ENCODE measurements at regions not wholly inside any gene's neighbourhood (a gene's known extent, or its start where the extent isn't known, plus 50 kb on each side); places are given as distances from the start of the nearest gene placed in this dataset.

DNA sequence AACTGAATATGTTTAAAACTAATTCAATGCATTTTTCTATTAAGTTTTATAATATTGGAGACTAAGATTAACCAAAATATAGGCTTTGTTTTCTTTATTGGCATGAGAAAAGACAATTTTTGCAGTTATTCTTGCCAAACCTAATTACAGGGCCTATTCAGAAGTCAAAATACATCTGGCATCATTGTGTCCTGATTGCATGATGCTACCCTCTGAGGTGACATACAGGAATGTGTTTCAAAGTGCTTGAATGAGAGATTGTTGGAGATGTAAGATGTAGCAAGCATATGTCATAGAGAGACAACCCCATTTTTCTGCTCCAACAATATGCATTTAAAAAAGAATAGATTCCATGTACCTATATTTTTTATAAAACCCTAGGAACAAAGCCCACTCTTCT, 1036.4 kb downstream of the PCDH18 start:
- ChIA-PET CTCF (no interaction called here), POLR2A (no interaction called here)
- Histone ChIP-seq H3K9ac (ENCODE audit: low read length) (no peak overlapping the region), H3K27me3 (replicated peaks in 1 of 4; ENCODE audit: control extremely low read depth in 1 of 4, control insufficient read depth in 3 of 4, insufficient read depth in 4 of 4, low read length in 3 of 4) (no peaks in the 10 kb centered on the region), H4K20me1 (ENCODE audit: control insufficient read depth, insufficient read depth, low read length, poor library complexity, severe bottlenecking) (no peaks in the 10 kb centered on the region), H3K36me3 (replicated peaks in 1 of 2; ENCODE audit: control extremely low read depth in 1 of 2, control insufficient read depth in 1 of 2, extremely low read depth in 1 of 2, insufficient read depth in 2 of 2, low read length in 1 of 2) (no peaks in the 10 kb centered on the region), H3K4me3 (ENCODE audit: control extremely low read depth in 1 of 5, extremely low read depth in 1 of 5, insufficient read depth in 1 of 5, low read depth in 2 of 5, low read length in 4 of 5) (no peak overlapping the region), H3K4me2 (replicated peaks; ENCODE audit: low read depth, low read length, poor library complexity, severe bottlenecking) (no peak overlapping the region), H3K4me1 (ENCODE audit: control insufficient read depth in 2 of 2, insufficient read depth in 2 of 2, low read length in 2 of 2) (no peaks in the 10 kb centered on the region), H3K27ac (ENCODE audit: low read length in 2 of 2) (no peak overlapping the region), H2AFZ (ENCODE audit: insufficient read depth, low read depth, low read length, poor library complexity, severe bottlenecking) (no peak overlapping the region), H3K79me2 (ENCODE audit: control insufficient read depth, insufficient read depth, low read length) (no peaks in the 10 kb centered on the region), H3K9me3 (ENCODE audit: control extremely low read depth in 1 of 3, control insufficient read depth in 2 of 3, insufficient read depth in 1 of 3, low read length in 2 of 3) (no peaks in the 10 kb centered on the region)
- TF ChIP-seq EZH2 (IDR thresholded peaks at IDR 0.05; ENCODE audit: borderline replicate concordance, insufficient read depth, low read depth, low read length, poor library complexity, severe bottlenecking), result no peak
- TF ChIP-seq, protein P1, sequence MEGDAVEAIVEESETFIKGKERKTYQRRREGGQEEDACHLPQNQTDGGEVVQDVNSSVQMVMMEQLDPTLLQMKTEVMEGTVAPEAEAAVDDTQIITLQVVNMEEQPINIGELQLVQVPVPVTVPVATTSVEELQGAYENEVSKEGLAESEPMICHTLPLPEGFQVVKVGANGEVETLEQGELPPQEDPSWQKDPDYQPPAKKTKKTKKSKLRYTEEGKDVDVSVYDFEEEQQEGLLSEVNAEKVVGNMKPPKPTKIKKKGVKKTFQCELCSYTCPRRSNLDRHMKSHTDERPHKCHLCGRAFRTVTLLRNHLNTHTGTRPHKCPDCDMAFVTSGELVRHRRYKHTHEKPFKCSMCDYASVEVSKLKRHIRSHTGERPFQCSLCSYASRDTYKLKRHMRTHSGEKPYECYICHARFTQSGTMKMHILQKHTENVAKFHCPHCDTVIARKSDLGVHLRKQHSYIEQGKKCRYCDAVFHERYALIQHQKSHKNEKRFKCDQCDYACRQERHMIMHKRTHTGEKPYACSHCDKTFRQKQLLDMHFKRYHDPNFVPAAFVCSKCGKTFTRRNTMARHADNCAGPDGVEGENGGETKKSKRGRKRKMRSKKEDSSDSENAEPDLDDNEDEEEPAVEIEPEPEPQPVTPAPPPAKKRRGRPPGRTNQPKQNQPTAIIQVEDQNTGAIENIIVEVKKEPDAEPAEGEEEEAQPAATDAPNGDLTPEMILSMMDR (IDR thresholded peaks at IDR 0.05), result no peak
- Mint-ChIP-seq H3K9me3 (ENCODE audit: insufficient read depth) (no peaks in the 10 kb centered on the region), H3K27ac (no peak overlapping the region), H3K27me3 (no peaks in the 10 kb centered on the region), H3K4me3 (no peak overlapping the region), H3K4me1 (no peaks in the 10 kb centered on the region)
- intact Hi-C loops (cut with micrococcal nuclease), result no loop called here
- DNase-seq (no peak), ATAC-seq (ENCODE audit: low read depth) (no peak)

- no peaks in the 10 kb centered on the region for H3K9me3 ChIP-seq (ENCODE audit: control extremely low read depth in 1 of 3, control insufficient read depth in 2 of 3, insufficient read depth in 1 of 3, low read length in 2 of 3)
- H3K4me1 ChIP-seq (ENCODE audit: control insufficient read depth in 2 of 2, insufficient read depth in 2 of 2, low read length in 2 of 2), result no peaks in the 10 kb centered on the region
- H3K27me3 Mint-ChIP-seq, result no peaks in the 10 kb centered on the region
- H3K4me3 Mint-ChIP-seq, result no peak overlapping the region
- H3K27ac Mint-ChIP-seq, result no peak overlapping the region
- DNase-seq (no peak), ATAC-seq (ENCODE audit: low read depth) (no peak)
- H3K36me3 ChIP-seq (replicated peaks in 1 of 2; ENCODE audit: control extremely low read depth in 1 of 2, control insufficient read depth in 1 of 2, extremely low read depth in 1 of 2, insufficient read depth in 2 of 2, low read length in 1 of 2), result no peaks in the 10 kb centered on the region
- H2AFZ ChIP-seq (ENCODE audit: insufficient read depth, low read depth, low read length, poor library complexity, severe bottlenecking), result no peak overlapping the region
- no peak overlapping the region for H3K4me2 ChIP-seq (replicated peaks; ENCODE audit: low read depth, low read length, poor library complexity, severe bottlenecking)
- no peaks in the 10 kb centered on the region for H3K27me3 ChIP-seq (replicated peaks in 1 of 4; ENCODE audit: control extremely low read depth in 1 of 4, control insufficient read depth in 3 of 4, insufficient read depth in 4 of 4, low read length in 3 of 4)
- no peak for TF ChIP-seq EZH2 (IDR thresholded peaks at IDR 0.05; ENCODE audit: borderline replicate concordance, insufficient read depth, low read depth, low read length, poor library complexity, severe bottlenecking)
- TF ChIP-seq, protein P1 (IDR thresholded peaks at IDR 0.05), result no peak
- intact Hi-C loops (cut with micrococcal nuclease), result no loop called here
- ChIA-PET POLR2A (no interaction called here), CTCF (no interaction called here)
- no peaks in the 10 kb centered on the region for H4K20me1 ChIP-seq (ENCODE audit: control insufficient read depth, insufficient read depth, low read length, poor library complexity, severe bottlenecking)
- no peak overlapping the region for H3K27ac ChIP-seq (ENCODE audit: low read length in 2 of 2)
- H3K79me2 ChIP-seq (ENCODE audit: control insufficient read depth, insufficient read depth, low read length), result no peaks in the 10 kb centered on the region
- WGBS (ENCODE audit: insufficient coverage), result 88% methylated on average over 2 of the region's 3 CpGs
- no peaks in the 10 kb centered on the region for H3K4me1 Mint-ChIP-seq
- no peak overlapping the region for H3K4me3 ChIP-seq (ENCODE audit: control extremely low read depth in 1 of 5, extremely low read depth in 1 of 5, insufficient read depth in 1 of 5, low read depth in 2 of 5, low read length in 4 of 5)
- no peak overlapping the region for H3K9ac ChIP-seq (ENCODE audit: low read length)
- no peaks in the 10 kb centered on the region for H3K9me3 Mint-ChIP-seq (ENCODE audit: insufficient read depth)
These were observed 1037.2 kb downstream of the PCDH18 start for GRCh38 chr4:136495076-136495475.
